Globus pallidus (tissue), 1 donor: ENCODE measurements at regions not wholly inside any gene's neighbourhood (a gene's known extent, or its start where the extent isn't known, plus 50 kb on each side); places are given as distances from the start of the nearest gene placed in this dataset.

Experiments
- DNase-seq: peaks from one replicate; pipeline ENCODE4 v3.0.0-alpha.2; 2015; ENCODE audit warnings: low spot score

DNA sequence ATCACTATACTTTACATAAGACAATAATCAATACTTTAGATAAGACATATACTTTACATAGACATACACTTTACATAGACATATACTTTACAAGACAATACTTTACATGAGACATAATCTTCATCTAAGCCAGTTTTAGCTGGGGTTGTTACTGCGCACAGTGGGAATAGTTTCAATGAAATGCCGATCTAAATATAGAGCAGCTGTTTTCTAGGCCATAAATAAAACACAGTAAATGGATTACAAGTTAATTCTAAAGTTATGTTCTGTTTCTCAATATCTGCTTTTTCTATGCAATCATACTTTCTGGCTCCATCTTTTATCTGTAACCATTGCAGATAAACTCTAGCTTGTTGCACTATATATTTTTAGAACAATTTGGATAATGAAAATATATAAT lies 1470.6 kb upstream of the PABPC4L start:
- no peak for DNase-seq

DNA sequence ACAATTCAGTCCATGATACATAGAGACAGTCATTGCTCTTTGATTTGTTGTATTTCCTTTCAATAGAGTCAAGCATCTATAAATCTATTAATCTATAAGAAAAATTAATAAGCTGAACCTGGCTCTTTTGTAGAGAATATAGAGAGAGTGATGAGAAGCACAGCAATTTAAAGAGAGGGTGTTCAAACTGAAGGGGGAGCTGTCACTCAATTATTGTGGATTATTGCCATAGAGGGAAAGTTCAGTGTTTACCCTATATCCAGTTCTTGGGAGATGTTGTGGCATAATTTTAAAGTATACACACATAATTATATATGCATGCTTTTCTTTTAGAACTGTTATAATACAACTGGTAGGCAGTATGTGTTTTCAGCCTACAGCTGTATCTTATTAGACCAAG lies 1469.0 kb upstream of the PABPC4L start:
- no peak for DNase-seq
